ENCODE measurements at regions not wholly inside any gene's neighbourhood (a gene's known extent, or its start where the extent isn't known, plus 50 kb on each side); places are given as distances from the start of the nearest gene placed in this dataset.

DNA sequence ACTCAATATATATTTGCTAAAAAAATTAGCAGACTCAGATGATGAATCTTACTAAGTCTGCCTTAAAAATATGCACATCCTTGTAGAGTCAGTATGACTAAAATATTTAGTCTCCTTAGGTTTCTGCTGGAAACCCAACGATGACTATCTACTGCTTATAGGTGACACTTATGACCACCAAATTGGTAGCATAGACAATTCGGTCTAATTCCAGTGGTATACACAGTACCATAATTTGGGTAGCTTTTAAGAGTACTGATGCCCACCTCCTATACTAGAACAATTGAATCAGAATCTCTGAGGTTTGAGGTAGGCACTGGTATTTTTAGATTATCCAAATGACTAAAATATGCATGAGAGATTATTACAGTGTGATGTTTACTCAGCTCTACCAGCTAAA is 740.8 kb upstream of the ZEB2 start:
- H3K27me3 ChIP-seq, result no peaks in the 10 kb centered on the region
- no peak for DNase-seq
- no peak overlapping the region for H3K4me3 ChIP-seq
- no peaks in the 10 kb centered on the region for H3K36me3 ChIP-seq
- H3K27ac ChIP-seq, result no peak overlapping the region
- H3K4me1 ChIP-seq, result no peaks in the 10 kb centered on the region
- TF ChIP-seq, protein P1, sequence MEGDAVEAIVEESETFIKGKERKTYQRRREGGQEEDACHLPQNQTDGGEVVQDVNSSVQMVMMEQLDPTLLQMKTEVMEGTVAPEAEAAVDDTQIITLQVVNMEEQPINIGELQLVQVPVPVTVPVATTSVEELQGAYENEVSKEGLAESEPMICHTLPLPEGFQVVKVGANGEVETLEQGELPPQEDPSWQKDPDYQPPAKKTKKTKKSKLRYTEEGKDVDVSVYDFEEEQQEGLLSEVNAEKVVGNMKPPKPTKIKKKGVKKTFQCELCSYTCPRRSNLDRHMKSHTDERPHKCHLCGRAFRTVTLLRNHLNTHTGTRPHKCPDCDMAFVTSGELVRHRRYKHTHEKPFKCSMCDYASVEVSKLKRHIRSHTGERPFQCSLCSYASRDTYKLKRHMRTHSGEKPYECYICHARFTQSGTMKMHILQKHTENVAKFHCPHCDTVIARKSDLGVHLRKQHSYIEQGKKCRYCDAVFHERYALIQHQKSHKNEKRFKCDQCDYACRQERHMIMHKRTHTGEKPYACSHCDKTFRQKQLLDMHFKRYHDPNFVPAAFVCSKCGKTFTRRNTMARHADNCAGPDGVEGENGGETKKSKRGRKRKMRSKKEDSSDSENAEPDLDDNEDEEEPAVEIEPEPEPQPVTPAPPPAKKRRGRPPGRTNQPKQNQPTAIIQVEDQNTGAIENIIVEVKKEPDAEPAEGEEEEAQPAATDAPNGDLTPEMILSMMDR (IDR thresholded peaks at IDR 0.05), result no peak
- no peak for TF ChIP-seq POLR2A (IDR thresholded peaks at IDR 0.05)
- no peaks in the 10 kb centered on the region for H3K9me3 ChIP-seq
- intact Hi-C loops (cut with DNase I; ENCODE audit: low total_unique reads), result no loop called here

DNA sequence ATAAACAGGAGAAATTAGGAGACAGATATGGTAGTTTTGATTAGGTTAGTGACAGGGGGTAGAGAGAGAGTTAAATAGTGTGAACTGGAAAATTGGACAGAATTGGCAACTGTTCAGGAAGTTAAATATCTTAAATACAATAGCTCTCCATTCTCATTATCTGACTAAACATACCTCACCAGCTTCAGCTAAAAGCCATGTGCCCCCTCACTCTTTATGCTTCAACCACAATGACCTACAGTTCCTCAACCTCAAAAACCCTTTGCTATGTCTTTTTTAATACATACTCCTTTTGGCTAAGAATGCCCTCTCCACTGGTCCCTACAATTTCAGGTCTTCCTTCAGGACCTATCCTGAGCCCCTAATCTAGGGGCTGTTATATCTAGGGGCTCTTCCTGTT is 740.2 kb upstream of the ZEB2 start:
- Histone ChIP-seq H3K4me3 (no peak overlapping the region), H3K4me1 (no peaks in the 10 kb centered on the region), H3K36me3 (no peaks in the 10 kb centered on the region), H3K27ac (no peak overlapping the region), H3K9me3 (no peaks in the 10 kb centered on the region), H3K27me3 (no peaks in the 10 kb centered on the region)
- no peak for DNase-seq
- intact Hi-C loops (cut with DNase I; ENCODE audit: low total_unique reads), result no loop called here
- TF ChIP-seq, protein P1 (IDR thresholded peaks at IDR 0.05), result no peak
- no peak for TF ChIP-seq POLR2A (IDR thresholded peaks at IDR 0.05)

DNA sequence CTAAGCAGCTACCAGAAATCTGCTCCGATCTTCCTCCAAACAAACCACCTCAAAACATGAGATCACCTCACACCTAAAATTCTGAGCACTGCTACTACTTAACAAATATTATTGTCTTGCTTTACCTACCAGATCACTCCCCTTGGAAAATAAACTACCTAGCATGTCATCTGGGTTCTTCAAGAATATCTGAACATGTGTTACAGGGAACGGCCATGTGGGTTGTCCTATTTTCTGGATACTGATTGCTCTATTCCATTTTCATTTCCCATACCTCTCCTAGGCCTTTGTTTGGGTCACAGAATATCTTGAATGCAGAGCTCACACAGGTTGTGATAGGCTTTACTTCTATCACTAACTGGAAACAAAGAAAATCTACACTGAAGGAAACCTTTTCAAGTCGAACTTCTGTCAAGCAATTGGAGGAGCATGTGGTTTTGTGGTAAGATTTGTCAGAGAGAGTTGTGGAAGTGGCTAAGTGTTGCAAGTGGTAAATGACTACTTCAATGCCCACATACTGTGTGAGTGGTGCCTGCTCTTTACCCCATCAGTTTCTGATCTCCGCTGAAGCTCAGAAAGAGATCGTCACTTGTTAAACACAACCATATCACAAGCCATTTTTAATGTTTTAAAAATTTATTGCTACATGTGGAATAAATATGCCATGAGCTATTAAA is 739.1 kb upstream of the ZEB2 start:
- intact Hi-C loops (cut with DNase I; ENCODE audit: low total_unique reads), result no loop called here
- Histone ChIP-seq H3K9me3 (no peaks in the 10 kb centered on the region), H3K27ac (no peak overlapping the region), H3K27me3 (no peaks in the 10 kb centered on the region), H3K36me3 (no peaks in the 10 kb centered on the region), H3K4me3 (no peak overlapping the region), H3K4me1 (no peaks in the 10 kb centered on the region)
- TF ChIP-seq, protein P1 (IDR thresholded peaks at IDR 0.05), result no peak
- TF ChIP-seq POLR2A (IDR thresholded peaks at IDR 0.05), result no peak
- no peak for DNase-seq

DNA sequence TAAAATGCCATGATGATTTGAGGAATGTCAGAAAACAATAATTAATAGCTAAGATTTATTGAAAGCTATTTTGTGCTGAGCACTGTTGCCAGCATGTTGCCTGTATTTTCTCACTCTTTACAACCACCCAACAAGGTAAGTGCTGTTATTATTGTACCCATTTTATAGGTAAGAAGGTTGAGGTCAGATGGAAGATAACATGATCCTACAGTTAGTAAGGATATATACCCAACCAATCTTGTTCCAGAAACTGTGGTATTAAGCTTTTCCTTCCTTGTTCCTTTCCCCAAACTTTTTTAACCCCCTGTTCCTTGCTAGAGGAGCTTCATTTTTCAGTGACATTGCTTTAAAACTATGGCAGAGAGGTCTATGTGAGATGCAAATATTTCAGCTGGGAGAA is 738.0 kb upstream of the ZEB2 start:
- Histone ChIP-seq H3K9me3 (no peaks in the 10 kb centered on the region), H3K27me3 (no peaks in the 10 kb centered on the region), H3K27ac (no peak overlapping the region), H3K4me3 (no peak overlapping the region), H3K4me1 (no peaks in the 10 kb centered on the region), H3K36me3 (no peaks in the 10 kb centered on the region)
- TF ChIP-seq POLR2A (IDR thresholded peaks at IDR 0.05), result no peak
- TF ChIP-seq, protein P1 (IDR thresholded peaks at IDR 0.05), result no peak
- DNase-seq, result no peak
- intact Hi-C loops (cut with DNase I; ENCODE audit: low total_unique reads), result no loop called here

DNA sequence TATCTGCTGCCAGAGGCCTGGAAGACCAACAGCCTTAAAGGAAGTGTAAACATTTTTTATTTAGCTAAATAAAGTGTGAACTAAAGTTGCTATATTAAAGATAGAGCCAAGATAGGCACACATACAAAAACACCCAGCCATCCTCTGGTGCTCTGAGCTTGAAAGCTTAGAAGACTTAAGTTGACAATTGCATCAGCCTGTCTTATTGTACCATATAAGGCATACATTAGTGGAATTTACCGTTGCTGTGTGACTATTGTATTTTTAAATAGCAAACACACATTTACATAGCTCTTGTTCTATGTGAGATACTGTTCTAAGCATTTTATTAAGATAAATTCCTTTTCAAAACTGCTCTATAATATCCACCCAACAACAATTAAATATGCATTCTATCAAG is 736.6 kb upstream of the ZEB2 start:
- Histone ChIP-seq H3K27ac (no peak overlapping the region), H3K27me3 (no peaks in the 10 kb centered on the region), H3K36me3 (no peaks in the 10 kb centered on the region), H3K4me3 (no peak overlapping the region), H3K9me3 (no peaks in the 10 kb centered on the region), H3K4me1 (no peaks in the 10 kb centered on the region)
- intact Hi-C loops (cut with DNase I; ENCODE audit: low total_unique reads), result no loop called here
- TF ChIP-seq, protein P1 (IDR thresholded peaks at IDR 0.05), result no peak
- TF ChIP-seq POLR2A (IDR thresholded peaks at IDR 0.05), result no peak
- DNase-seq, result no peak

Data from uterus (tissue), 3 donors.